GM12891 (cell line): ENCODE measurements at regions not wholly inside any gene's neighbourhood (a gene's known extent, or its start where the extent isn't known, plus 50 kb on each side); places are given as distances from the start of the nearest gene placed in this dataset.

Experiments
- POLR2A ChIP-seq: IDR thresholded peaks from 2 replicates; pipeline ENCODE4 v1.6.1; 2011; ENCODE audit warnings: low read depth, low read length, control low read depth
- POLR2AphosphoS5 ChIP-seq: IDR thresholded peaks from 2 replicates; pipeline ENCODE4 v1.6.1; 2011; ENCODE audit warnings: low read depth, low read length, control low read depth
- SPI1 ChIP-seq: IDR thresholded peaks from 2 replicates; pipeline ENCODE4 v1.6.1; 2011; ENCODE audit warnings: low read depth, low read length, control low read depth
- TAF1 ChIP-seq: IDR thresholded peaks from 2 replicates; pipeline ENCODE4 v1.6.1; 2011; ENCODE audit warnings: low read depth, low read length, control low read depth

GRCh38 chr13:80988391-80989151, 647.6 kb upstream of the SPRY2 start:
- TF ChIP-seq SPI1 (no peak), POLR2A (no peak), TAF1 (no peak), POLR2AphosphoS5 (no peak)
